ENCODE measurements at regions not wholly inside any gene's neighbourhood (a gene's known extent, or its start where the extent isn't known, plus 50 kb on each side); places are given as distances from the start of the nearest gene placed in this dataset.
A peak's percentile ranks its signal among the peaks of the same experiment; 100 is the strongest.

- CTCF ChIA-PET: no interaction called here
- POLR2A ChIA-PET: interaction anchor here (0.6 kb wide), 1 partner anchor 125 kb away, joined by 4 read pairs; no protein-coding TSS in a partner anchor
- no peak overlapping the region for H3K4me3 ChIP-seq (ENCODE audit: low read depth, low read length)
- H3K27me3 ChIP-seq (ENCODE audit: control insufficient read depth, insufficient read depth, low read length): no peaks in the 10 kb centered on the region
- TF ChIP-seq, protein P1, sequence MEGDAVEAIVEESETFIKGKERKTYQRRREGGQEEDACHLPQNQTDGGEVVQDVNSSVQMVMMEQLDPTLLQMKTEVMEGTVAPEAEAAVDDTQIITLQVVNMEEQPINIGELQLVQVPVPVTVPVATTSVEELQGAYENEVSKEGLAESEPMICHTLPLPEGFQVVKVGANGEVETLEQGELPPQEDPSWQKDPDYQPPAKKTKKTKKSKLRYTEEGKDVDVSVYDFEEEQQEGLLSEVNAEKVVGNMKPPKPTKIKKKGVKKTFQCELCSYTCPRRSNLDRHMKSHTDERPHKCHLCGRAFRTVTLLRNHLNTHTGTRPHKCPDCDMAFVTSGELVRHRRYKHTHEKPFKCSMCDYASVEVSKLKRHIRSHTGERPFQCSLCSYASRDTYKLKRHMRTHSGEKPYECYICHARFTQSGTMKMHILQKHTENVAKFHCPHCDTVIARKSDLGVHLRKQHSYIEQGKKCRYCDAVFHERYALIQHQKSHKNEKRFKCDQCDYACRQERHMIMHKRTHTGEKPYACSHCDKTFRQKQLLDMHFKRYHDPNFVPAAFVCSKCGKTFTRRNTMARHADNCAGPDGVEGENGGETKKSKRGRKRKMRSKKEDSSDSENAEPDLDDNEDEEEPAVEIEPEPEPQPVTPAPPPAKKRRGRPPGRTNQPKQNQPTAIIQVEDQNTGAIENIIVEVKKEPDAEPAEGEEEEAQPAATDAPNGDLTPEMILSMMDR (IDR thresholded peaks at IDR 0.05; ENCODE audit: insufficient read depth, low read depth, low read length): no peak
- H3K36me3 ChIP-seq (ENCODE audit: control insufficient read depth, insufficient read depth, low read length): no peaks in the 10 kb centered on the region
- no peak for DNase-seq (ENCODE audit: low read depth)
Observed at GRCh38 chr17:65418622-65419021, 142.8 kb downstream of the AXIN2 start.

GRCh38 chr17:65417406-65418221 is 143.8 kb downstream of the AXIN2 start:
- Histone ChIP-seq H3K4me3 (ENCODE audit: low read depth, low read length) (no peak overlapping the region), H3K27me3 (ENCODE audit: control insufficient read depth, insufficient read depth, low read length) (no peaks in the 10 kb centered on the region), H3K36me3 (ENCODE audit: control insufficient read depth, insufficient read depth, low read length) (no peaks in the 10 kb centered on the region)
- TF ChIP-seq, protein P1 (IDR thresholded peaks at IDR 0.05; ENCODE audit: insufficient read depth, low read depth, low read length): no peak
- CTCF ChIA-PET: no interaction called here
- DNase-seq (ENCODE audit: low read depth): peak; percentile 9
- POLR2A ChIA-PET: no interaction called here

DNA sequence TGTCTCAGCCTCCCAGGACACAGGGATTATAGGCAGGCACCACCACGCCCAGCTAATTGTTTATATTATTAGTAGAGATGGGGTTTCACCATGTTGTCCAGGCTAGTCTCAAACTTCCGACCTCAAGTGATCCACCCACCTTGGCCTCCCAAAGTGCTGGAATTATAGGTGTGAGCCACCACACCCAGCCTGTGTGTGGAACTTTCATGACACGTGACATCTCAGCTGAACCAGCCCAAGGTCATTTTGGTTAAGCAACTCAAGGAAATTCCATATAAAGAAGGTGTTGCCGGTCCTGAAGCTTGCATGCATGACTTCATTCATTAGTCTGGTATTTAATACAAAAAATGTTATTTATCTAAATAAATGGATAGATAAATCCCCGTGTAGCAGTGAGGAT is 145.5 kb downstream of the AXIN2 start:
- Histone ChIP-seq H3K4me3 (ENCODE audit: low read depth, low read length) (no peak overlapping the region), H3K27me3 (ENCODE audit: control insufficient read depth, insufficient read depth, low read length) (no peaks in the 10 kb centered on the region), H3K36me3 (ENCODE audit: control insufficient read depth, insufficient read depth, low read length) (no peaks in the 10 kb centered on the region)
- ChIA-PET CTCF (interaction anchor here (0.6 kb wide), 1 partner anchor 732 kb away, joined by 3 read pairs; no protein-coding TSS in a partner anchor), POLR2A (no interaction called here)
- DNase-seq (ENCODE audit: low read depth): no peak
- TF ChIP-seq, protein P1 (IDR thresholded peaks at IDR 0.05; ENCODE audit: insufficient read depth, low read depth, low read length): no peak

DNA sequence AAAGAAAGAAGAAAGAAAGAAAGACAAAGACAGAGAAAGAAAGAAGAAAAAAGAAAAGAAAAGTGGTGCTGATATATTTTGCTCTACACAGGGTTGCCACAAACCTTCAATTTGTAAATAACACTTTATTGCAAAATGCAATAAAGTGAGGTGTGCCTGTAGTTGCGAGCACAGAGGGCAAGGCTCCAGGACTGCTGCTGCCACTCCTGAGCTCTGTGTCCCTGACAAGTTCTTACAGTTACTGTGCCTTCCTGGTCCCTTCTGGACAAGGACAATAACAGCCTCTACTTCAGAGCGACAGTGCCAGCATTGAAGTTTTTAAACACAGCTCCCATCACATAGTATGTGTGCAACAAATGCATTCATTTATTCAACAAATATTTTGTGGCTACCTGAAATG is 148.1 kb downstream of the AXIN2 start:
- ChIA-PET POLR2A (no interaction called here), CTCF (interaction anchor here (1.2 to 1.9 kb wide), 2 partner anchors 15 to 182 kb away, joined by 4 to 5 read pairs; no protein-coding TSS in a partner anchor)
- Histone ChIP-seq H3K4me3 (ENCODE audit: low read depth, low read length) (no peak overlapping the region), H3K36me3 (ENCODE audit: control insufficient read depth, insufficient read depth, low read length) (no peaks in the 10 kb centered on the region), H3K27me3 (ENCODE audit: control insufficient read depth, insufficient read depth, low read length) (no peaks in the 10 kb centered on the region)
- TF ChIP-seq, protein P1 (IDR thresholded peaks at IDR 0.05; ENCODE audit: insufficient read depth, low read depth, low read length): no peak
- DNase-seq (ENCODE audit: low read depth): no peak

- CTCF ChIA-PET: no interaction called here
- Histone ChIP-seq H3K27me3 (ENCODE audit: control insufficient read depth, insufficient read depth, low read length) (no peaks in the 10 kb centered on the region), H3K4me3 (ENCODE audit: low read depth, low read length) (no peak overlapping the region), H3K36me3 (ENCODE audit: control insufficient read depth, insufficient read depth, low read length) (no peaks in the 10 kb centered on the region)
- POLR2A ChIA-PET: no interaction called here
- DNase-seq (ENCODE audit: low read depth): peak; percentile 18
- TF ChIP-seq, protein P1 (IDR thresholded peaks at IDR 0.05; ENCODE audit: insufficient read depth, low read depth, low read length): no peak
Observed at GRCh38 chr17:65409381-65409780, 152.1 kb downstream of the AXIN2 start.
